ENCODE measurements at regions not wholly inside any gene's neighbourhood (a gene's known extent, or its start where the extent isn't known, plus 50 kb on each side); places are given as distances from the start of the nearest gene placed in this dataset.

DNA sequence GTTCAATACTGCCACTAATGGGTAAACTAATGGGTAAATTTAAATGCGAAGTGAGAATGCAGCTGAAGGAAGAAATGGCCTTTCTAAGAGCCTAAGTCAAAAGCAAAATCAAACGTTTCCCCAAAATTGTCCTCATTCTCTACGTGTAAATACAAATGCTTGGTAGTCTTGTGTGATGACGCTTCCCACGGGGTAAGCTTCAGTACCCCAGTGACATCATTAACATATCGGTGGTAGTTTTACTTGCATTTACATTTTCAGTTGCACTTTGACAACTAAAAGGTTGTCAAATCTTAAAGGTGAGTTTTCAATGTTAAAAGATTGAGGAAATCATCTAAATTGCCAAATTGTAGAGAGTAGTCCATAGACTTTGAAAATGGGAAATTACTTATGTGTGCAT lies 550.7 kb upstream of the CCNG1 start:
- TF ChIP-seq, protein P1, sequence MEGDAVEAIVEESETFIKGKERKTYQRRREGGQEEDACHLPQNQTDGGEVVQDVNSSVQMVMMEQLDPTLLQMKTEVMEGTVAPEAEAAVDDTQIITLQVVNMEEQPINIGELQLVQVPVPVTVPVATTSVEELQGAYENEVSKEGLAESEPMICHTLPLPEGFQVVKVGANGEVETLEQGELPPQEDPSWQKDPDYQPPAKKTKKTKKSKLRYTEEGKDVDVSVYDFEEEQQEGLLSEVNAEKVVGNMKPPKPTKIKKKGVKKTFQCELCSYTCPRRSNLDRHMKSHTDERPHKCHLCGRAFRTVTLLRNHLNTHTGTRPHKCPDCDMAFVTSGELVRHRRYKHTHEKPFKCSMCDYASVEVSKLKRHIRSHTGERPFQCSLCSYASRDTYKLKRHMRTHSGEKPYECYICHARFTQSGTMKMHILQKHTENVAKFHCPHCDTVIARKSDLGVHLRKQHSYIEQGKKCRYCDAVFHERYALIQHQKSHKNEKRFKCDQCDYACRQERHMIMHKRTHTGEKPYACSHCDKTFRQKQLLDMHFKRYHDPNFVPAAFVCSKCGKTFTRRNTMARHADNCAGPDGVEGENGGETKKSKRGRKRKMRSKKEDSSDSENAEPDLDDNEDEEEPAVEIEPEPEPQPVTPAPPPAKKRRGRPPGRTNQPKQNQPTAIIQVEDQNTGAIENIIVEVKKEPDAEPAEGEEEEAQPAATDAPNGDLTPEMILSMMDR (conservative IDR thresholded peaks at IDR 0.05): no peak
- no peak overlapping the region for H3K4me3 Mint-ChIP-seq

DNA sequence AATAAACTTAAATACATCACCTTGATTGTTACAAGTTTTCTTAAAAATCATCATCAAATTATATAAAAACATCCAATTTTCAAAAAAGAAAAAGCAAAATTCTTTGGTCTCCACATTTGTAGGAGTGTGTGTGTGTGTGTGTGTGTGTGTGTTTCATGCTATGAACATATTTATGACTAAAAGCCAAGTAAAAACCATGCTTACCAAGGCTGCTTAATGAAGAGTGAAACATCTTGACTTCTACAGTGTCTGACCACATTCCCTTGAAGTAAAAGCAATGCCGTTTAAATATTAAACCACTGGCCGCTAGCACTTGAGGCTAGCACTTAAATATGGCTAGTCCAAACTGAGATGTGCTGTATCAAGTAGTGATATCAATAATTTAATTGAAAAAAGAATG lies 549.1 kb upstream of the CCNG1 start:
- Mint-ChIP-seq H3K27me3 (ENCODE audit: low read depth) (no peaks in the 10 kb centered on the region), H3K4me3 (no peak overlapping the region), H3K36me3 (ENCODE audit: low read depth) (no peaks in the 10 kb centered on the region), H3K27ac (ENCODE audit: unreplicated experiment) (no peak overlapping the region), H3K9me3 (no peaks in the 10 kb centered on the region), H3K4me1 (no peaks in the 10 kb centered on the region)
- TF ChIP-seq, protein P1 (conservative IDR thresholded peaks at IDR 0.05): no peak
- no peak for DNase-seq (ENCODE audit: low read depth, low spot score)

More for the DNA sequence above, 550.7 kb upstream of the CCNG1 start:
- H3K36me3 Mint-ChIP-seq (ENCODE audit: low read depth): no peaks in the 10 kb centered on the region
- H3K27me3 Mint-ChIP-seq (ENCODE audit: low read depth): no peaks in the 10 kb centered on the region
- H3K27ac Mint-ChIP-seq (ENCODE audit: unreplicated experiment): no peak overlapping the region
- peaks cover 2% of the 10 kb centered on the region for H3K9me3 Mint-ChIP-seq
- DNase-seq (ENCODE audit: low read depth, low spot score): no peak
- H3K4me1 Mint-ChIP-seq: no peaks in the 10 kb centered on the region

DNA sequence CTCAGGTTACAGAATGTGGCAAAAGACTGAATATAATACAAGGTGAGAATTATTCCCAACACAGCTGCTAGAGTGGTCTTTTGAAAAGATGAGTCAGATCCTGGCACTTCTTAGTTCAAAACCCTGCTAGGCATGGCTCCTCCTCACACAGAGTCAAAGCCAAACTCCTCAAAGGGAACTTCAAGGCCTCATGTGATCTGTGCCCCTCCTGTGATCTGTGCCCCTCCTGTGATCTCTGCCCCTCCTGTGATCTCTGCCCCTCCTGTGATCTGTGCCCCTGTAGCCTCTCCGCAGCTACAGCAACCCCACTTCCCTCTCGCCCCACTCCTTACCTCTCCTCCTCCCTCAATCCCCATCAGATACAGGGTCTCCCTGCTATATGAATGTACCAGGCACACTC lies 525.5 kb upstream of the CCNG1 start:
- Mint-ChIP-seq H3K27ac (ENCODE audit: unreplicated experiment) (no peak overlapping the region), H3K9me3 (no peaks in the 10 kb centered on the region), H3K4me3 (no peak overlapping the region), H3K36me3 (ENCODE audit: low read depth) (no peaks in the 10 kb centered on the region), H3K27me3 (ENCODE audit: low read depth) (no peaks in the 10 kb centered on the region), H3K4me1 (no peaks in the 10 kb centered on the region)
- DNase-seq (ENCODE audit: low read depth, low spot score): no peak
- TF ChIP-seq, protein P1 (conservative IDR thresholded peaks at IDR 0.05): no peak

DNA sequence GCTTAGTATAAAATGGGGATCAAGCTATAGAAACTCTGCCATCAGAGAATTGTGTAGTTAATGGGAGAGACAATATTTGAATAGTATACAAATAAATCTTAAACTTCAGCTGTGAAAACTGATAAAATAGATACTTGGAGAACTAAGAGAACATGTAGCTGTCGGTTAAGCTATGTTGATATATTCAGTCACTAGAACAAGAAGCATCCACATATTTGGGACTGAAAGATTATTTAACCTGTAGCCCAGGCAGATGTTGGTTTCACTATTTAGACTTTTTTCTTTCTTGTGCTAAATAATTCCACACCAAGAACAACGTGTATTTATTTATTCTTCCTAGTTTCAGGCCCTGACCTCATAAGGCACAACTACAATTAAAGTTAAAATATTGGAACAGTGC lies 521.0 kb upstream of the CCNG1 start:
- TF ChIP-seq, protein P1 (conservative IDR thresholded peaks at IDR 0.05): no peak
- Mint-ChIP-seq H3K4me3 (no peak overlapping the region), H3K36me3 (ENCODE audit: low read depth) (no peaks in the 10 kb centered on the region), H3K27me3 (ENCODE audit: low read depth) (no peaks in the 10 kb centered on the region), H3K27ac (ENCODE audit: unreplicated experiment) (no peak overlapping the region), H3K4me1 (no peaks in the 10 kb centered on the region), H3K9me3 (no peaks in the 10 kb centered on the region)
- no peak for DNase-seq (ENCODE audit: low read depth, low spot score)

DNA sequence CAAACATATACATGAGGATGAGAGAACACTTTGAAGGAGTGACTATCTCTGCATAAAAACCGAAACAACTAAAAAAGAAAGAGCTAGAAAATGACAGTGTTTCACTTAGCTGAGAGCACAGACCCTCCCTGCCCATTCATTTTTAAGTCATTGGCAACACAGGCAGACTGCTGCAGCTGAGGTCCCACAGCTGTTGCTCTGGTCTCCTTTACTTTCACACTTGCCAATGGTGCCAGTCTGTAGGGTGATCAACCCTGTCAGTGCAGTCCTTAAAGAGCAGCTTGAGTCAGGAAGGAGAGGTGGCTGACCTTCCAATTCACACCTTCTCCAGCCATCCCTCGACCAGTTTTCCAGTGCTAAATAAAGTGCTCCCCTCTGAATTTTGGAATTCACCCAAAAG lies 508.3 kb upstream of the CCNG1 start:
- H3K27ac Mint-ChIP-seq (ENCODE audit: unreplicated experiment): no peak overlapping the region
- DNase-seq (ENCODE audit: low read depth, low spot score): no peak
- H3K9me3 Mint-ChIP-seq: peaks cover 5% of the 10 kb centered on the region
- peaks cover 2% of the 10 kb centered on the region for H3K27me3 Mint-ChIP-seq (ENCODE audit: low read depth)
- H3K4me3 Mint-ChIP-seq: no peak overlapping the region
- TF ChIP-seq, protein P1 (conservative IDR thresholded peaks at IDR 0.05): no peak
- H3K4me1 Mint-ChIP-seq: no peaks in the 10 kb centered on the region
- H3K36me3 Mint-ChIP-seq (ENCODE audit: low read depth): no peaks in the 10 kb centered on the region

DNA sequence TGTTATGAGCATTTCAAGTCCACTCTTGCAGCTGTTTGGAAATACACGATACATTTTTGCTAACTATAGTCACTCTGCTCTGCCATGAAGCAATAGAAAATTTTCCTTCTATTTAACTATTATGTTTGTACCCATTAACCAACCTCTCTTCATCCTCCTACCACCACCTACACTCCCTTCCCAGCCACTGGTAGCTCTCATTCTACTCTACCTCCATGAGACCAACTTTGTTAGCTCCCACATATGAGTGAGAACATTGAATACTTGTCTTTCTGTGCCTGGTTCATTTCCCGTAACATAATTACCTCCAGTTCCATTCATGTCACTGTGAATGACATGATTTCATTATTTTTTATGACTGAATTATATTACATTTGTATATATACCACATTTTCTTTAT lies 505.9 kb upstream of the CCNG1 start:
- peaks cover 12% of the 10 kb centered on the region for H3K9me3 Mint-ChIP-seq
- no peak for DNase-seq (ENCODE audit: low read depth, low spot score)
- no peaks in the 10 kb centered on the region for H3K4me1 Mint-ChIP-seq
- H3K4me3 Mint-ChIP-seq: no peak overlapping the region
- no peaks in the 10 kb centered on the region for H3K36me3 Mint-ChIP-seq (ENCODE audit: low read depth)
- H3K27me3 Mint-ChIP-seq (ENCODE audit: low read depth): peaks cover 2% of the 10 kb centered on the region
- TF ChIP-seq, protein P1 (conservative IDR thresholded peaks at IDR 0.05): no peak
- H3K27ac Mint-ChIP-seq (ENCODE audit: unreplicated experiment): no peak overlapping the region
